ENCODE measurements at regions not wholly inside any gene's neighbourhood (a gene's known extent, or its start where the extent isn't known, plus 50 kb on each side); places are given as distances from the start of the nearest gene placed in this dataset.

- no peak overlapping the region for H3K27ac Mint-ChIP-seq
- POLR2A ChIA-PET, result no interaction called here
These were observed 81.7 kb downstream of the PCDH7 start for GRCh38 chr4:30801876-30802275.

GRCh38 chr4:30802622-30803323 is 82.6 kb downstream of the PCDH7 start:
- TF ChIP-seq CTCF (IDR thresholded peaks at IDR 0.05), result no peak
- Mint-ChIP-seq H3K4me3 (no peak overlapping the region), H3K27me3 (no peaks in the 10 kb centered on the region), H3K4me1 (no peaks in the 10 kb centered on the region), H3K9me3 (peaks cover 10% of the 10 kb centered on the region), H3K27ac (no peak overlapping the region), H3K36me3 (ENCODE audit: low read depth) (no peaks in the 10 kb centered on the region)
- no peak for ATAC-seq (ENCODE audit: low read depth)
- intact Hi-C loops (cut with micrococcal nuclease), result no loop called here
- ChIA-PET POLR2A (no interaction called here), CTCF (no interaction called here)
- no peak for DNase-seq

More at GRCh38 chr4:30801876-30802275, 81.7 kb downstream of the PCDH7 start:
- ATAC-seq (ENCODE audit: low read depth), result no peak
- TF ChIP-seq CTCF (IDR thresholded peaks at IDR 0.05), result no peak
- no peak for DNase-seq
- H3K27me3 Mint-ChIP-seq, result no peaks in the 10 kb centered on the region
- H3K4me3 Mint-ChIP-seq, result no peak overlapping the region
- peaks cover 10% of the 10 kb centered on the region for H3K9me3 Mint-ChIP-seq
- CTCF ChIA-PET, result no interaction called here
- H3K4me1 Mint-ChIP-seq, result no peaks in the 10 kb centered on the region
- H3K36me3 Mint-ChIP-seq (ENCODE audit: low read depth), result no peaks in the 10 kb centered on the region
- intact Hi-C loops (cut with micrococcal nuclease), result no loop called here

- intact Hi-C loops (cut with micrococcal nuclease), result no loop called here
- Mint-ChIP-seq H3K27me3 (no peaks in the 10 kb centered on the region), H3K4me1 (no peaks in the 10 kb centered on the region), H3K36me3 (ENCODE audit: low read depth) (no peaks in the 10 kb centered on the region), H3K4me3 (no peak overlapping the region), H3K27ac (no peak overlapping the region), H3K9me3 (peaks cover 3% of the 10 kb centered on the region)
- ChIA-PET CTCF (no interaction called here), POLR2A (no interaction called here)
- no peak for DNase-seq
- no peak for TF ChIP-seq CTCF (IDR thresholded peaks at IDR 0.05)
- no peak for ATAC-seq (ENCODE audit: low read depth)
These were observed 88.1 kb downstream of the PCDH7 start for GRCh38 chr4:30808276-30808675.

GRCh38 chr4:30811296-30811695 is 91.1 kb downstream of the PCDH7 start:
- no peak for TF ChIP-seq CTCF (IDR thresholded peaks at IDR 0.05)
- no peaks in the 10 kb centered on the region for H3K9me3 Mint-ChIP-seq
- H3K4me3 Mint-ChIP-seq, result no peak overlapping the region
- no peaks in the 10 kb centered on the region for H3K4me1 Mint-ChIP-seq
- POLR2A ChIA-PET, result no interaction called here
- DNase-seq (no peak), ATAC-seq (ENCODE audit: low read depth) (no peak)
- intact Hi-C loops (cut with micrococcal nuclease), result no loop called here
- H3K36me3 Mint-ChIP-seq (ENCODE audit: low read depth), result no peaks in the 10 kb centered on the region
- CTCF ChIA-PET, result no interaction called here
- H3K27me3 Mint-ChIP-seq, result no peaks in the 10 kb centered on the region
- H3K27ac Mint-ChIP-seq, result no peak overlapping the region

GRCh38 chr4:30815685-30816084 is 95.5 kb downstream of the PCDH7 start:
- intact Hi-C loops (cut with micrococcal nuclease), result no loop called here
- H3K36me3 Mint-ChIP-seq (ENCODE audit: low read depth), result no peaks in the 10 kb centered on the region
- ChIA-PET CTCF (no interaction called here), POLR2A (no interaction called here)
- ATAC-seq (ENCODE audit: low read depth), result no peak
- no peaks in the 10 kb centered on the region for H3K9me3 Mint-ChIP-seq
- H3K4me3 Mint-ChIP-seq, result no peak overlapping the region
- H3K27ac Mint-ChIP-seq, result no peak overlapping the region
- no peak for DNase-seq
- H3K27me3 Mint-ChIP-seq, result no peaks in the 10 kb centered on the region
- no peak for TF ChIP-seq CTCF (IDR thresholded peaks at IDR 0.05)
- H3K4me1 Mint-ChIP-seq, result no peaks in the 10 kb centered on the region

Measured in activated B cell treated with CpG ODN at 0.5 μM for 24 hours (primary cell).